ENCODE measurements at regions not wholly inside any gene's neighbourhood (a gene's known extent, or its start where the extent isn't known, plus 50 kb on each side); places are given as distances from the start of the nearest gene placed in this dataset.

GRCh38 chr1:22273686-22274681 lies 131.1 kb upstream of the WNT4 start:
- Histone ChIP-seq H3K36me3 (ENCODE audit: low read depth) (no peaks in the 10 kb centered on the region), H3F3A (ENCODE audit: insufficient read depth, low read depth) (peaks cover 19% of the 10 kb centered on the region; the same call in 1 of the 2 replicates), H3K9me3 (ENCODE audit: insufficient read depth, low read depth) (no peaks in the 10 kb centered on the region), H3K4me2 (peak overlapping the region; percentile 74), H3K4me1 (replicated peaks; ENCODE audit: insufficient read depth) (peaks cover 41% of the 10 kb centered on the region), H3K9me2 (ENCODE audit: insufficient read depth) (no peaks in the 10 kb centered on the region), H3K79me2 (ENCODE audit: low read depth) (no peaks in the 10 kb centered on the region), H4K20me1 (ENCODE audit: insufficient read depth) (no peaks in the 10 kb centered on the region), H2AFZ (no peak overlapping the region), H3K27me3 (ENCODE audit: insufficient read depth, low read depth) (no peaks in the 10 kb centered on the region), H3K27ac (peak overlapping the region; percentile 86), H3K4me3 (no peak overlapping the region)
- POLR2A ChIA-PET (ENCODE audit: unreplicated experiment), result interaction anchor here (0.6 kb wide), 1 partner anchor 176 kb away, joined by 3 read pairs; no protein-coding TSS in a partner anchor
- BruUV-seq (replicated peaks), result no TSS peak
- CTCF ChIA-PET, result interaction anchor here (0.6 kb wide), 1 partner anchor 1391 kb away, joined by 10 read pairs; no protein-coding TSS in a partner anchor
- intact Hi-C loops (cut with micrococcal nuclease; ENCODE audit: unreplicated experiment), result loop anchor here (10.0 kb wide), 1 partner anchor 141 kb away; no protein-coding TSS in a partner anchor
- no peak for TF ChIP-seq CTCF (conservative IDR thresholded peaks at IDR 0.05)
- TF ChIP-seq EZH2 (IDR thresholded peaks at IDR 0.05; ENCODE audit: low read depth), result no peak
- peak in 1 of 2 experiments; percentile 77 for DNase-seq

- Histone ChIP-seq H3K36me3 (ENCODE audit: low read depth) (no peaks in the 10 kb centered on the region), H3K27me3 (ENCODE audit: insufficient read depth, low read depth) (no peaks in the 10 kb centered on the region), H3K9me3 (ENCODE audit: insufficient read depth, low read depth) (no peaks in the 10 kb centered on the region; the same call in 1 of the 2 replicates), H3K27ac (peak overlapping the region; percentile 86), H4K20me1 (ENCODE audit: insufficient read depth) (no peaks in the 10 kb centered on the region), H3K9me2 (ENCODE audit: insufficient read depth) (no peaks in the 10 kb centered on the region), H3F3A (ENCODE audit: insufficient read depth, low read depth) (peaks cover 19% of the 10 kb centered on the region; the same call in 1 of the 2 replicates), H3K79me2 (ENCODE audit: low read depth) (no peaks in the 10 kb centered on the region), H3K4me1 (replicated peaks; ENCODE audit: insufficient read depth) (peaks cover 41% of the 10 kb centered on the region), H2AFZ (no peak overlapping the region), H3K4me3 (no peak overlapping the region), H3K4me2 (peak overlapping the region; percentile 74)
- intact Hi-C loops (cut with micrococcal nuclease; ENCODE audit: unreplicated experiment), result loop anchor here (1.0 to 10.0 kb wide), 2 partner anchors 140 to 143 kb away; no protein-coding TSS in a partner anchor
- no TSS peak for BruUV-seq (replicated peaks)
- TF ChIP-seq EZH2 (IDR thresholded peaks at IDR 0.05; ENCODE audit: low read depth), result no peak
- no peak; the same call in 1 of the 2 replicates for TF ChIP-seq CTCF (conservative IDR thresholded peaks at IDR 0.05)
- POLR2A ChIA-PET (ENCODE audit: unreplicated experiment), result no interaction called here
- DNase-seq, result peak; percentile 64 to 84
- CTCF ChIA-PET, result no interaction called here
Measured at GRCh38 chr1:22275167-22275566, 132.3 kb upstream of the WNT4 start.

- Histone ChIP-seq H3F3A (ENCODE audit: insufficient read depth, low read depth) (peaks cover 19% of the 10 kb centered on the region; the same call in 1 of the 2 replicates), H3K9me3 (ENCODE audit: insufficient read depth, low read depth) (no peaks in the 10 kb centered on the region; the same call in 1 of the 2 replicates), H3K4me3 (no peak overlapping the region), H4K20me1 (ENCODE audit: insufficient read depth) (no peaks in the 10 kb centered on the region), H3K4me1 (replicated peaks; ENCODE audit: insufficient read depth) (peaks cover 41% of the 10 kb centered on the region), H3K79me2 (ENCODE audit: low read depth) (no peaks in the 10 kb centered on the region), H3K4me2 (peak overlapping the region; percentile 74), H3K27me3 (ENCODE audit: insufficient read depth, low read depth) (no peaks in the 10 kb centered on the region), H2AFZ (no peak overlapping the region), H3K27ac (peak overlapping the region; percentile 86), H3K9me2 (ENCODE audit: insufficient read depth) (no peaks in the 10 kb centered on the region), H3K36me3 (ENCODE audit: low read depth) (no peaks in the 10 kb centered on the region)
- POLR2A ChIA-PET (ENCODE audit: unreplicated experiment), result no interaction called here
- no TSS peak for BruUV-seq (replicated peaks)
- TF ChIP-seq EZH2 (IDR thresholded peaks at IDR 0.05; ENCODE audit: low read depth) (no peak), CTCF (conservative IDR thresholded peaks at IDR 0.05) (peak; percentile 79)
- intact Hi-C loops (cut with micrococcal nuclease; ENCODE audit: unreplicated experiment), result loop anchor here (1.0 to 10.0 kb wide), 2 partner anchors 139 to 144 kb away; no protein-coding TSS in a partner anchor
- DNase-seq, result peak; percentile 67
- CTCF ChIA-PET, result no interaction called here
Measured at GRCh38 chr1:22275626-22276395, 132.9 kb upstream of the WNT4 start.

Data from PC-9 (cell line).